IgD-negative memory B cell (primary cell): ENCODE measurements at regions not wholly inside any gene's neighbourhood (a gene's known extent, or its start where the extent isn't known, plus 50 kb on each side); places are given as distances from the start of the nearest gene placed in this dataset.
A peak's percentile ranks its signal among the peaks of the same experiment; 100 is the strongest.

ENCODE experiments used
- H3K27ac Mint-ChIP-seq, 3 donors: one replicate each; pipeline ENCODE4 v1.8.0; 2020 to 2022; ENCODE audit warnings: mild to moderate bottlenecking in 3 of 3, mixed read lengths in 3 of 3, moderate library complexity in 1 of 3
- H3K27me3 Mint-ChIP-seq: one replicate; pipeline ENCODE4 v1.8.0; 2021; ENCODE audit warnings: mixed read lengths
- H3K36me3 Mint-ChIP-seq: one replicate; pipeline ENCODE4 v1.8.0; 2020; ENCODE audit warnings: mild to moderate bottlenecking, mixed read lengths
- H3K4me1 Mint-ChIP-seq, 3 donors: one replicate each; pipeline ENCODE4 v1.8.0; 2020 to 2022; ENCODE audit warnings: mixed read lengths in 3 of 3, mild to moderate bottlenecking in 1 of 3
- H3K4me3 Mint-ChIP-seq, 4 donors: one replicate each; pipeline ENCODE4 v1.8.0; 2020 to 2022; ENCODE audit warnings: mild to moderate bottlenecking in 4 of 4, mixed read lengths in 4 of 4, moderate library complexity in 3 of 4
- H3K9me3 Mint-ChIP-seq, 3 donors: one replicate each; pipeline ENCODE4 v1.8.0; 2020 to 2021; ENCODE audit warnings: mixed read lengths in 3 of 3, mild to moderate bottlenecking in 1 of 3

DNA sequence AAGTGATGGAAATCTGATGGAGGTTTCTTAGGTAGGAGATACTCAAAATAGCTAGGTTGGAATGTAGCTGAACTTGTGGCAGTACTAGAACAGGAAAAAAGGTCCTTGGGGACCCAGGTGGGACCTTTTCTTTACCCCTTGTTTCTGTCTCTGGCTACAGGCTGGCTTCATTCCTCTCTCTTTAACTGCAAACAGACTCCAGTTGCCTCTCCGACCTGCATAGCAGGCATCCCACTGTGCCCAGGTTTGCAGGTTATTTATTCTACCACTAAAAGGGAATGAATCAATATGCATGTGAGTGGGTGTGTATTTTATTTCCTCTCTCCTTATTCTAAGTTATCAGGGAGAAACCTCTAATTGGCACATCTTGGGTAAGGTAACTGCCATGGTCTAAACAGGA is 758.1 kb downstream of the MED13L start:
- Mint-ChIP-seq H3K9me3 (peaks cover 8 to 11% (median 9%) of the 10 kb centered on the region in 3 donors), H3K4me1 (no peaks in the 10 kb centered on the region), H3K4me3 (no peak overlapping the region), H3K27ac (no peak overlapping the region), H3K27me3 (peaks cover 3% of the 10 kb centered on the region), H3K36me3 (no peaks in the 10 kb centered on the region)

DNA sequence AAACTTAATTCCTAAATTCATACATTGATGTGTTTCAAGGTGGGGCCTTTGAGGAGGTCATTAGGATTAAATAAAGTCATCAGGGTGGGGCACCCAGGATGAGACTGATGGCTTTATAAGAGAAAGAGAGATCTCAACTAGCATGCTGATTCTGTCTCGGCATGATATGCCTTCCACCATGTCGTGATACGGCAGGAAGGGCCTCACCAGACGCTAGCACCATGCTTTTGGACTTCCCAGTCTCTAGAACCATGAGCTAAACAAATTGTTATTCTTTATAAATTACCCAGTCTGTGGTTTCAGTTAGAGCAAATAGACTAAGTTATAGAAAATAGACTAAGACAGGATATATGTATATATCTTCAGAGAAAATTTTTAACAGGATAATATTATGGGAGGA is 759.6 kb downstream of the MED13L start:
- Mint-ChIP-seq H3K36me3 (no peaks in the 10 kb centered on the region), H3K4me3 (no peak overlapping the region), H3K27ac (no peak overlapping the region)

DNA sequence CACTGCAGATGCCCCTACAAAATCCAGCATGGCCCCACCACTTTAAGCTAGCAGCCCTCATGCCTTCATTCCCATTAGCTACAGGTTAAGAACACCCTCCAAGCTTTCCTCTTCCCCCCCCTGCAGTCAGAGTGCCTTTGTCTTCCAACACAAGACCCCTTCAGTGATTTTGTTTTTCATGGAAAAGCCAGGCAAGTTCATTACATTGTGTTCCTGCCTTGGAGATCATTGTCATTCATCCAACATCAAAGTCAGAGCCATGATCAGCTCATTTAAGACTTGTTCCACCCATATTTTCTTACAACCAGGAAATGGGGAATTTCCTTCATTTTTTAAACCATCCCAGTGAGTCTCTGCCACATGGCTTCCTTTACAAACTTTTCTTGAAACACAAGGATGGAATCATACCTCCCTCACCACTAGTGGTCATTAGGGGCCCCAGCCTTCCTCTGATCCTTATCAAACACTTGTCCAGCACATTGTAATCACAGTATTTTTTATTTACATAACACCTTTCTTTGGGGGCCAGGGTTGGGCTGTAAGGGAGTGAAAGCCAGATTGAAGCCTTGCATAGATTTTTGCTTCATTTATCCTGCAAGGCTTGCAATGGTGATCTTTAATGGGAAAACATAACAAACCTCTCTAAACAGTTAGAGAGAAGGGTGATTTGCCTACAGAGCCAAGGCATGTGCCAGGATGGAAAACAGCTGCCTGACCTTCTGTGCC is 765.3 kb downstream of the MED13L start:
- H3K27me3 Mint-ChIP-seq = peaks cover 1% of the 10 kb centered on the region

More for the DNA sequence above, 759.6 kb downstream of the MED13L start:
- Mint-ChIP-seq H3K27me3 (peaks cover 3% of the 10 kb centered on the region), H3K9me3 (peaks cover 13 to 19% (median 14%) of the 10 kb centered on the region in 3 donors), H3K4me1 (no peaks in the 10 kb centered on the region)

DNA sequence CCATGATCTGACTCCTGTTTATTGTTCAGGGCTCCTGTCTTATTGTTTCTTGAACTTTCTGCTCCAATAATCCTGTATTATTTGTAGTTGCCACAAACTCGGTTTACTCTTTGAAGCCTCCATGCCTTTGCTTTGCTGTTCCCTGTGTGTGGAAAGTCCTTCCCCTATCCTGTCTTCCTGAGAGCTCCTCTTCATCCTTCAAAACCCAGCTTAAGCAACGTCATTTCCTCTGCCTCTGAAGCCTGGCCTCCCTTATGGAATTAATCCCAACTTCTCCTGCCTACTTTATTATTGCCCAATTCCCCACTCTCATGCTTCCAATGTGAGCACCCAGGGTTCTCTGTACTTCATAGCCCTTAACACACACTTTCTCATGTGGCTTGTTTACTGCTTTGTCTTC is 766.2 kb downstream of the MED13L start:
- peaks cover 0 to 2% (median 0%) of the 10 kb centered on the region in 3 donors for H3K4me1 Mint-ChIP-seq
- peaks cover 1% of the 10 kb centered on the region for H3K27me3 Mint-ChIP-seq
- H3K27ac Mint-ChIP-seq = no peak overlapping the region
- peaks cover 3% of the 10 kb centered on the region for H3K36me3 Mint-ChIP-seq
- peaks cover 11 to 14% (median 12%) of the 10 kb centered on the region in 3 donors for H3K9me3 Mint-ChIP-seq
- no peak overlapping the region for H3K4me3 Mint-ChIP-seq

More for the DNA sequence above, 765.3 kb downstream of the MED13L start:
- Mint-ChIP-seq H3K4me1 (no peaks in the 10 kb centered on the region), H3K27ac (no peak overlapping the region), H3K36me3 (peaks cover 3% of the 10 kb centered on the region), H3K9me3 (peaks cover 9 to 14% (median 11%) of the 10 kb centered on the region in 3 donors), H3K4me3 (no peak overlapping the region)

DNA sequence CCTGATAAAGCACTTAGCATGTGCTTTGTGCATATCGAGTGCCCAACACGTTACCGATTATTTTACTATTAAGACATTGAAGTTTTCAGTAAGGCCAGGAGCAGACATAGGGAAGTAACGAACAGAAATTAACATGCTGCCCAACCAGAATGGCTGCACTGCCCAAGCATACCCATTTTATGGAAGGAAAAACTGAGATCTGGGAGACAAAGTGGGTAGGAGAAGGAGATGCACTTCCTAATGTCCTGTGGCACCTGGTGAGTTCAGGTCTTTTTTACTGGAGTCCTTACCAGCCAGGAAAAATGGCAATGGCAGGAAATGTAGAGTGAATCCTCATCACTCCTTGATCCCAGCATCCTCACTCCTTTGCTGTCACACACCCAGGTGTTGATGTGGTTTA is 768.5 kb downstream of the MED13L start:
- Mint-ChIP-seq H3K4me1 (peaks cover 5 to 13% (median 5%) of the 10 kb centered on the region in 3 donors), H3K27me3 (no peaks in the 10 kb centered on the region), H3K9me3 (peaks cover 6 to 12% (median 10%) of the 10 kb centered on the region in 3 donors)

DNA sequence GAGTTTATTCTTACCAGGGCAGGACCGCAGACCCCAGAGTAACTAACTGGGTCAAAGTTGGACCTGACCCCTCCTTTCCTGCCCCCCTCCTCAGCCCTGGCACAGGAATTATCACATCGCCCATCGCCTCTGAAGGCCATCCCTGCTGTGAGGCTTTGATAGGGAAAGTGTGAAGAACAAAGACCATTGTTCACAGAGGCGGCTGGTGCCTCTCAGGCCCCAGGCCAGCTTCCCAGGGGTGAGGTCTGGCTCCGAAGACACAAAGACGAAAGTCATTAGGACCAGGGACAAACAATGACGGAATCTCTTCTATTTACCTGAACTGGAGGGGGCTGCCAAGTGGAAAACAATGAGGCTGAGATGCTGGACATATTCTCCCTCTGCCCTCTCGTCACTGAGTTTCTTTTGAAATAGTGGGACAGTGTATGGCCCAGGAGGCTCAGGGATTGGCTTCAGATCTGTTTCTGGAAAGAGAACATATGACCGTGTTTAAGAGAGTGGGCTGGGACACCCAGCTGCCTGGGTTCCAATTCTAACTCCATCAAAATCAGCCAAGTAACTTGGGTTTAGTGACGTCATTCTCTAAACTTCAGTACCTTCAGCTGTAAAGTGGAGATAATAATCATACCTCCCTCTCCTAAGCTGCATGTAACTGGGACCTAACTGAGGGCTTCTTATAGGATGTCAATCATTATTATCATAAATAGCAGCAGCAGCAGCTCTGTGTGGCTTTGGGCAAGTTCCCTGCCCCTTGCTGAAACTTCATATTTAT is 769.4 kb downstream of the MED13L start:
- Mint-ChIP-seq H3K27me3 (no peaks in the 10 kb centered on the region), H3K36me3 (peaks cover 3% of the 10 kb centered on the region), H3K9me3 (peaks cover 4 to 7% (median 5%) of the 10 kb centered on the region in 3 donors), H3K4me1 (peaks cover 5 to 14% (median 8%) of the 10 kb centered on the region in 3 donors), H3K27ac (no peak overlapping the region), H3K4me3 (no peak overlapping the region)

More for the DNA sequence above, 768.5 kb downstream of the MED13L start:
- Mint-ChIP-seq H3K36me3 (peaks cover 3% of the 10 kb centered on the region), H3K27ac (no peak overlapping the region), H3K4me3 (no peak overlapping the region)

DNA sequence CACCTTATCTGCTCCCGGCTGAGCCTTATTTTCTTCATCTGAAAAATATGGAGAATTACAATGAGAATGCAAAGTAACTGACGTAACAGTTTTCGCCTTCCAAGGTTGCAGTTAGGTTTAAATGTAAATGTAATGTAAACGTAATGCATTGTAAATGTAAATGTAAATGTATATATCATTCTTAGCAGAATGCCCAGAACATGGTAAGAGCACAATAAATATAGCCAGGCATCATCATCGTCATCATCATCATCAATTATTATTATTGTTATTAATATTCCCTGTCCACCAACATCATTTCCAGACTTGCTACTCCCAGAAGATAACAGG is 770.0 kb downstream of the MED13L start:
- H3K9me3 Mint-ChIP-seq = peaks cover 0 to 4% (median 3%) of the 10 kb centered on the region in 3 donors
- no peaks in the 10 kb centered on the region for H3K27me3 Mint-ChIP-seq
- no peak overlapping the region for H3K27ac Mint-ChIP-seq
- H3K36me3 Mint-ChIP-seq = no peaks in the 10 kb centered on the region
- no peak overlapping the region for H3K4me3 Mint-ChIP-seq
- peaks cover 5 to 14% (median 8%) of the 10 kb centered on the region in 3 donors for H3K4me1 Mint-ChIP-seq

DNA sequence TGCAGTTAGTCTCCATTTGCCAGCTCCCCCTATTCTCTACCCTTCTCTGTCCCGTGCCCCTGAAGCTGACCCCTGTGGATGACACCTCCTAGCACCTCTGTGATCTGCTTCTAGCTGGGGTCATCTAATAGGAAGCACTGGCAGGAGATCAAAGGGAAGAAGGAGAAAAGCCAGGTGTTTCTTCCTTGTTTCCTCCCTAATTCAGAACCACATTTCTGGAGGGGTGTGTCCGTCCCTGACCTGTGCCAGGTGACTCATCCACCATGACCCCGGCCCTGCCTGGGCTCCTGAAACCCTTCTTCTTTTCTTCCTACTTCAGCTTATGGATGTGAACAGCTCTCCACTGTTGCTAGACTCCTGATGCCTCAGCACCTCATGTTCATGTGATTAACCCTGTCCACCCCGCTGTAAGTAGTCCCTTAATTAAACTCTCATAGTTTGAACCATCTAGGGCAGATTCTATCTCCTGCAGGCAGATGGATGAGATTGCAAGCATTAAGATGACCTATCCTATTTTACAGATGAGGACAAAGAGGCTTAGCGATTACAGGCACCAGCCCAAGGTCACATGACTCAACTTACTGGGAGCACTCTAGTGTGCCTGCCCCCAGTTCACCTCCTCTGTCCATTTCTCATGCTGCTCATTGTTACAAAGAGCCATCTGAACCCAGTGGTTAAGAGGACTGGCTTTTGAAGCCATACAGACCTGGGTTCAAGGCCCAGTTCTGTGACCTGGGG is 770.5 kb downstream of the MED13L start:
- Mint-ChIP-seq H3K9me3 (peaks cover 0 to 6% (median 3%) of the 10 kb centered on the region in 3 donors), H3K4me3 (no peak overlapping the region), H3K27ac (no peak overlapping the region), H3K36me3 (no peaks in the 10 kb centered on the region), H3K27me3 (no peaks in the 10 kb centered on the region), H3K4me1 (peaks cover 5 to 14% (median 10%) of the 10 kb centered on the region in 3 donors)

DNA sequence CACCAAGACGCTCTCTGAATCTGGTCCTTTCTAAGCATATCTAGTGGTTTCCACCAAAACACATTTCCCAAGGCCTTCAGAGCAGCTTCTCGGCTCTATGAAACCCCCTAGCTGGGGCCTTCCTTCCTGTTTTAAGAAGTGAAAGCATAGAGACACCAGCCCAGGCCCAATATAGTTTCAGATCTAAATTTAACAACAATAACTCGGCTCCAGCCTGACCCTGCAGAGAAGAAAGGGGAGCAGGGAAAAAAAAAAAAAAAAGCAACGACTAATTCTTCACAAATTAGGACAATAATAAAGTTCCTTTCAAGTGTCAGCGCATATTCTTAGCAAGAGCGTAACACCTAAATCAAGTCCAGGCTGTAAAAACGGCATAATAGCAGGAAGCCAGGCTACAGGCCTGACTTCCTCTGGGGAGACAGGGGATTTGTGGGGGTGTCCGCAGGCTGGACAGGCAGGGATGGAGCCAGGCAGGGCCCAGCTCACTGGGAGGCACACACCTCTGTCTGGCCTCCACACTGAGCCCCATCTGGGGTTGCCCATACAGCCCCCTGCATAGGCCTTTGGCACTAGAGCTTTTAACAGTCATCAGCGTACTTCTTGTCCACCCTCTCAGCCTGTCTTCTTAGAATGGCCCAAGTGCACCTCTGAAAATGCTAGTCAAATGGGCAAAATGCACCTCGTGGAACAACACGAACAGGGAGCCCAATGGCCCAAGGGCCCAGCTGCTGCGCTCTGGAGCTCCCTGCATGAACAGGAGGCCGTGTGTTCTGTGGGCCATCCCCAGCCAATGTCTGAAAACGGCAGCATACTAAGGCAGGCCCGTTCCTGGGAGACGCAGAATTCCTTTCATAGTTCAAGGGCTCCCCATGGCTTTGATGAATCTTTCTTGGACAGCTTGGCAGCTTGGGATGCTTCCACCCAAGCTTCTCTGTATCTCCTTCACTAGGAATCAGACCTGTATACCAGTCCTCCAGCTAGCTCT is 772.9 kb downstream of the MED13L start:
- H3K27me3 Mint-ChIP-seq = no peaks in the 10 kb centered on the region
- H3K4me3 Mint-ChIP-seq = peak overlapping the region in 2 of 4 donors; percentile 58 to 88
- peaks cover 6 to 14% (median 12%) of the 10 kb centered on the region in 3 donors for H3K4me1 Mint-ChIP-seq
- peak overlapping the region in 1 of 3 donors; percentile 89 for H3K27ac Mint-ChIP-seq
- H3K9me3 Mint-ChIP-seq = peaks cover 0 to 6% (median 3%) of the 10 kb centered on the region in 3 donors
- H3K36me3 Mint-ChIP-seq = no peaks in the 10 kb centered on the region

DNA sequence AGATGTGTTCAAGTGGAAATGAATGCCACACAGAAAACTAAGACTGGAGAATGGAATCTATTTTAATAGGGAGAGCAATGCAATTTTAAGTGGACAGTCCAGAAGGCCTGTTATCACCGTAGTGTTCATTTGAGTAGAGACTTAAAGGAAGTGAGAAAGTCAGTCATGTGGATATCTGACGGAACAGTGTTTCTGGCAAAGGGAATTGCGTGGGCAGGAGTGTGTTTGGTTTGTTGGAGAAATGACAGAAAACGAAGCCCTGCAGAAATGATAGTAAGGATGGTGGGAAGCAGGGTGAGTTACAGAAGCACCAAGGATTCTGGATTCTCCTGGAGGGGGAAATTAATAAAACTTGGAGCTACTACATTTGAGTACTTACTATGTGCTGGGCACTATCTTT is 776.6 kb downstream of the MED13L start:
- peaks cover 4 to 14% (median 12%) of the 10 kb centered on the region in 3 donors for H3K4me1 Mint-ChIP-seq
- H3K27me3 Mint-ChIP-seq = no peaks in the 10 kb centered on the region
- H3K4me3 Mint-ChIP-seq = peak overlapping the region in 1 of 4 donors; percentile 7
- no peak overlapping the region for H3K27ac Mint-ChIP-seq
- H3K36me3 Mint-ChIP-seq = no peaks in the 10 kb centered on the region
- H3K9me3 Mint-ChIP-seq = peaks cover 0 to 6% (median 0%) of the 10 kb centered on the region in 3 donors

DNA sequence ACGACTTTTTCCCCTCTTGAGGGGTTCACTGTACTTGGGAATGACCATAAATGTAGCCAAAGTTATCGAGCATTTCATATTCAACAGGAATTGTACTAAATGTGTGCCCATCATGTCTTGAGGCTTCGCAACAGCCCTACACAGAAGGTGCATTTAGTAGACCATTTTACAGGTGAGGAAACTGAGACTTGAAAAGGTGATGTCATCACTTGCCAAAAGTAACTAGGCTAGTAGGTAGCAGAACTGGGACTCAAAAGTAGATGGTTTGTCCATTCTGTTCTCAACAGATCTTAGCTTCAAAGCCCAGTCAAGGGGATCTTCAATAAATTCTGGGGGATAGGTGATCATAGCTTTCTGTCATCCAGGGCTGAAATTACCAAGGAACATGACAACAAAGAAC is 782.2 kb downstream of the MED13L start:
- Mint-ChIP-seq H3K27me3 (no peaks in the 10 kb centered on the region), H3K4me1 (no peaks in the 10 kb centered on the region), H3K27ac (no peak overlapping the region), H3K4me3 (no peak overlapping the region), H3K36me3 (no peaks in the 10 kb centered on the region), H3K9me3 (peaks cover 0 to 2% (median 2%) of the 10 kb centered on the region in 3 donors)

DNA sequence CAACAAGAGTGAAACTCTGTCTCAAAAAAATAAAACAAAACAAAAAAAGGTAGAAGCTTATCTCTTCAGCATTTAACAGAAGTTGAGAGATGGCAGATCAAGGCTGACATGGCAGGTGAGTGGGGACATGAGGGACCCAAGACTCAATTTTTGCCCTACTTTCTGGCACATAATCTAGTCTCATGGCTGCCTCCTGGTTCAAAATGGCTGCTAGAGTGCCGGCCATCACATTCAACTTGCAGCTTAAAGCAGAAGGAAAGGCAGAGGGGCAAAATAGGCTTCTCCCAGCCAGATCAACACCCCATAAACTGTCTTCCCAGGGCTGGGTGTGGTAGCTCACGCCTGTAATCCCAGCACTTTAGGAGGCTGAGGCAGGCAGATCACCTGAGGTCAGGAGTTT is 784.9 kb downstream of the MED13L start:
- Mint-ChIP-seq H3K27me3 (no peaks in the 10 kb centered on the region), H3K4me3 (no peak overlapping the region), H3K27ac (no peak overlapping the region)

DNA sequence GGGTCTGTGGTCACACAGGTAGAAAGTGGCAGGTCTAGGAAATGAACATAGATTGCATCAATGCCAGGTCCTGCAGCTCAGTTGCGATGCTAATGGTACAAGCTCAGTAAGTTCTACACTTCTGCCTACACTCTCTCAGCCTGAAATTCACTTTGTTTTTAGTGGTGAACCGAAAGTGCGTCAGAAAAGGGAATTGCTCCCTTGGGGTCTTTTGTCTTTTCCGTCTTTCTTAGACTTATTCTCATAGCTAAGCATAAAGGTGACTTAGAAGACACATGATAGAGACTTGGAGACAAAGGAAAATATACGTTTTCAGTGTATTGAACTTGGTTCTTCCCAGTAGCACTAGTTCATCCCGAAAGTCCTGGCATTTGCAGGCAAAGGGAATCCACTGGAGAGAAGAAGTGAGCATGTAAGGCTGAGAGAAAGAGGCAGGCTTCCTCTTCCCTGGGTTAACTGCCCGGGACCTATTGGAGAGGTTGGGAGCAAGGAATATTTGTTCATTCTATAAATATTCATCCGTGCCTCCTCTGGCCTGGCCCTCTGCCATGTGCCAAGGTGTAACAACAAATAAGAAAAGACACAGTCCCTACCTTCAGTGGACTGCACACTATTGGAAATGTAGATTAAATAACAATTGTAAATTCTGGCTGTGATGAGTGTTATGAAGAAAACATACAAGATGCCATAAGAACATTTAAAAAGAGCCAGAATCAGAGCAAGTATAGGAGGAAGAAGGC is 785.8 kb downstream of the MED13L start:
- Mint-ChIP-seq H3K36me3 (no peaks in the 10 kb centered on the region), H3K9me3 (peaks cover 0 to 6% (median 5%) of the 10 kb centered on the region in 3 donors), H3K27ac (no peak overlapping the region), H3K27me3 (no peaks in the 10 kb centered on the region), H3K4me1 (no peaks in the 10 kb centered on the region), H3K4me3 (no peak overlapping the region)

More for the DNA sequence above, 784.9 kb downstream of the MED13L start:
- Mint-ChIP-seq H3K36me3 (no peaks in the 10 kb centered on the region), H3K9me3 (peaks cover 0 to 3% (median 3%) of the 10 kb centered on the region in 3 donors), H3K4me1 (no peaks in the 10 kb centered on the region)
